ENCODE measurements at regions not wholly inside any gene's neighbourhood (a gene's known extent, or its start where the extent isn't known, plus 50 kb on each side); places are given as distances from the start of the nearest gene placed in this dataset.

DNA sequence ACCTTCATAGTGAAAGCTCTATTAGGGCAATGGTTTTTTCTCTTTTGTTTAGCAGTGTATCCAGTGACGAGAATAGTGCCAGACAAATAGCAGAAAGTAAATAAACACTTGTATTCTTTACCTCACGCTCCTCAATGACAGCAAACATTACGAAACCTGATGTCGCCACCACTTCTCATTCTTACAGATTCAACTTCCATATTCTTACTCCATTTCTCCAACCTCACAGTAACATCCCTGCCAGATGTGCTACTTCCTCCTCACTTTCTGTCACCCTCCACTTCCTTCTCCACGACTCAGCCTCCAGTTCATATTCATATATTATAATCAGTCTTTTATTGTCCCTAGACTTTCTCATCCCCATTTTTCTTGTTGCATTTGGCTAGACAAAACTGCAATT lies 1956.2 kb upstream of the AGA start:
- DNase-seq (ENCODE audit: low read depth), result no peak
- no peak overlapping the region for H3K4me3 ChIP-seq (ENCODE audit: low read depth, low read length)
- TF ChIP-seq CTCF (IDR thresholded peaks at IDR 0.05; ENCODE audit: insufficient read depth, low read length), result no peak

DNA sequence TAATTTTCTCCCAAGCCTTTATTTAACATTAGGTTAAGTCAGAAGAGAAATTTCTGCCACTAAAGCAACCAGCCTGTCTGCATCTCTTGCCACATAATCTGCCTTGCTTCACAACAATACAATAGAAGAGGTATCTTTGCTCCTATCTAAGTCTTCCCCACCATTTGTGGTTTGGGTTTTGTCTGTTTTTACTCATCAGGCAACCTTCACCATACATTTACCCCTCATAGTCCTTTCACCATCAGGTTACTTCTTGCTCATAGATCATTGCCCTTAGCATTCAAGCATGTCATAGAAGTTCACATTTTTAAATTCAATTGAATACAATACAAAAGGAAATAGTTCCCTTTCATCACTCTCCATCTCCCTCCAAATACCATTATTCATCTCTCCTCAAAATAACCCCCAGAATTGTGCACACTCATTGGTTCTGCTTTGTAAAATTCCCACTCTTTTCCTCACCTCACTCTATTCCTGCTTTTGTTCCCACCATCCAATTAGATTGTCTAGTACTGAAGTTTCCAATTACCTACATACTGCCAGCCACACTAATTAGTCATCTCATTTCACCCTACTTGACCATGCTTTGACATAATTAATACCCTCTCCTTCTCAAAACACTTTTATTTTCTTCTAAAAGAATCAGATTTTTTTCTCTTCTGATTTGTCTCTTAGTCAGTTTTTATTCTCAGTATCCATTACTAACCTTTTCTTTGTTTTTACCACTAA lies 1957.0 kb upstream of the AGA start:
- no peak overlapping the region for H3K4me3 ChIP-seq (ENCODE audit: low read depth, low read length)
- no peak for DNase-seq (ENCODE audit: low read depth)
- no peak for TF ChIP-seq CTCF (IDR thresholded peaks at IDR 0.05; ENCODE audit: insufficient read depth, low read length)

GRCh38 chr4:179415037-179415846 lies 1973.0 kb upstream of the AGA start:
- H3K4me3 ChIP-seq (ENCODE audit: low read depth, low read length), result no peak overlapping the region
- no peak for TF ChIP-seq CTCF (IDR thresholded peaks at IDR 0.05; ENCODE audit: insufficient read depth, low read length)
- DNase-seq (ENCODE audit: low read depth), result no peak

DNA sequence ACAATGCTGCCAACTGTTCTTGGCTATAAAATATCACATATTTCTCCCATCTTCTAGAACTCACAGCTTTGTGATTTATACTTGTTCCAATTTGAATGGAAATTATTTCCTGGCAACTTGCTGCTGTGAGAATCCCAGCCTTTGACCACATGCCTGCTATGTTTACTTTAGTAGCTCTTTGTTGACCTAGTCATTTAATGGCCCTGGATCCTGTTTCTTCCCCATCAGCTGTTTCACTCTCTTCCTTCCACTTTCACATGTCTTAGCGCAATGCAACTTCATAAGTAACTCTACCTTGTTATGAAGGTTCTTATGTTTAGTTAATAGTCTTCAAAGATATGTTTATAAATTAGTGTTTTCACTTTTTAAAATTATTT lies 1973.6 kb upstream of the AGA start:
- no peak for DNase-seq (ENCODE audit: low read depth)
- TF ChIP-seq CTCF (IDR thresholded peaks at IDR 0.05; ENCODE audit: insufficient read depth, low read length), result no peak
- no peak overlapping the region for H3K4me3 ChIP-seq (ENCODE audit: low read depth, low read length)

DNA sequence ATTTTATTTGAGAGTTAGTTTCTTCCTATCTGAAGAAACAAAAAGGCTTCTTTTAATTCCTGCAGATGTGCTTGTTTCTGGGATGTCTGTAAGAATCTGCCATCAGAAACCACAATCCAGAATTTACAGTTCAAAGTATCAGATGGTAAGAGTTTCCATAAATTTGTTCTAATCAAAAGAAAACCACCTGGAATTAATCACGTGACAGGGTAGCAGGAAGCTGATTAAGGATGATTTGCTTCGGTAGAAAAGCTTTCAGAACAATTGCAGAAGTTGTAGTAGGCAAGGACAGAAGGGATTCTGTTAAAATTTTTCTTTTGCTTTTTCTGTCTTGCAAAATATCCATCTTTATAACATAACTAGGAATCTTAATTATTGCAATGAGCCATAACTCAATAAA lies 1975.1 kb upstream of the AGA start:
- no peak for DNase-seq (ENCODE audit: low read depth)
- H3K4me3 ChIP-seq (ENCODE audit: low read depth, low read length), result no peak overlapping the region
- no peak for TF ChIP-seq CTCF (IDR thresholded peaks at IDR 0.05; ENCODE audit: insufficient read depth, low read length)

DNA sequence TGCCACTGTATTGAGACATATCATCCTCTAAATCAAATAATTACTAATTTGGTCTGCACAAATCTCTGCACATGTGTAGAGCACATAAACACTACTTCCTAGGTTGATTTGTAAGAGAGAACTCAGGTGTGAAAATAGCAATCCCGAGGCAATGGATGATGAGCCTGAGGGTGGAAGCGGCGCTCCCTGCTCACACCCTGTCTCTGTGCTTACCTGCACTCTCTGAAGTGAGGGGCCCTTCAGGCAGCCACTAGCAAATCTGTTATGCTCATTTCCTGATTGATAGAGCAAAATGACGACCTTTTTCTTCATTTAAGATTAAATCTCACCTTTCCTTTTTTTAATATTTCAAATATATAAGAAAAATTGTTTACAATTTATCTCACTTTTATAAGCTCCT lies 1995.7 kb upstream of the AGA start:
- TF ChIP-seq CTCF (IDR thresholded peaks at IDR 0.05; ENCODE audit: insufficient read depth, low read length), result no peak
- no peak for DNase-seq (ENCODE audit: low read depth)
- no peak overlapping the region for H3K4me3 ChIP-seq (ENCODE audit: low read depth, low read length)
